IPS-15b (cell line): ENCODE measurements at regions not wholly inside any gene's neighbourhood (a gene's known extent, or its start where the extent isn't known, plus 50 kb on each side); places are given as distances from the start of the nearest gene placed in this dataset.

Source experiments
- H3K27me3 ChIP-seq: one replicate; pipeline ENCODE4 v1.6.1; 2013; ENCODE audit warnings: low read length; ENCODE audit not compliant: control insufficient read depth, insufficient read depth
- H3K36me3 ChIP-seq: one replicate; pipeline ENCODE4 v1.6.1; 2013; ENCODE audit warnings: low read length; ENCODE audit not compliant: control insufficient read depth, insufficient read depth
- H3K4me1 ChIP-seq: one replicate; pipeline ENCODE4 v1.6.1; 2013; ENCODE audit warnings: mild to moderate bottlenecking, low read length; ENCODE audit not compliant: control insufficient read depth, insufficient read depth
- H3K4me3 ChIP-seq: one replicate; pipeline ENCODE4 v1.5.1; 2013; ENCODE audit warnings: low read depth, low read length
- H3K9ac ChIP-seq: one replicate; pipeline ENCODE4 v1.6.1; 2013; ENCODE audit warnings: low read depth, mild to moderate bottlenecking, low read length
- H3K9me3 ChIP-seq: one replicate; pipeline ENCODE4 v1.6.1; 2013; ENCODE audit warnings: mild to moderate bottlenecking, low read length; ENCODE audit not compliant: control insufficient read depth, insufficient read depth

DNA sequence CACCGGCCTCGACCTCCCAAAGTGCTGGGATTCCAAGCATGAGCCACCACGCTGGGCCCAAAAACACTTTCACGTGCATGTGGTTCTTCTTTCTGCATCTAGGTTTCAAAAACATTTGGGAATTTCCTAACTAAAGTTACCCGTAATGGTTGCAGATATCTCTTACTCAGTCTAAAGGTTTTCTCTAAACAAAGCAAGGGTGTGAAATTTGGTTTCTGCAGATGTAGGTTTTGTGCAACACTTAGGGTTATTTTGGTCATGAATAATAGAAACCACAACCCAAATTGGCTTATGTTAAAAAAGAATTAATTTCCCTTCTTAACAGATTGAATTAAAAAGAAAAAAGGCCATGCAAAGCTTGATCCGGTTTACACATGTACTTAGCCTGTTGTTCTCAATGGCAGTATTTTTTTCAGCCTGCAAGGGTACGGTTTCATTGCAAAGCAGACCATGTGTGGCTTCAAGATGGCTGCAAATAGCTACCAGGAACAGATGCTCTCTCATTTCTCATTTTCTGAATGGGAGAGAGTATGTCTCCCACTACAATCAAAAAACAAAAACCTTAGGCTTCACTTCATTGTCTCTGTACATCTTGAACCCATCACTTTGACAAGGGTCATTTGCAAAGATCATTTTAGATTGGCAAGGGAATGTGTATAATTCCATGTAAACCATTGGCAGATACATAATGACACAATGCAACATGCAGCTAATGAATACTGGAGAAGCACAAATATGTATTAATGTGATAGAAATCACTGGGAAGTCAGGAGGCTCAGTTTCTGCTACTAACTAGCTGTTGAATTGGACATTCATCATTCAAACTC is 491.2 kb upstream of the FLRT2 start:
- no peaks in the 10 kb centered on the region for H3K4me1 ChIP-seq
- H3K9me3 ChIP-seq: no peaks in the 10 kb centered on the region
- H3K9ac ChIP-seq: no peak overlapping the region
- H3K36me3 ChIP-seq: no peaks in the 10 kb centered on the region
- no peaks in the 10 kb centered on the region for H3K27me3 ChIP-seq
- no peak overlapping the region for H3K4me3 ChIP-seq

- H3K36me3 ChIP-seq: no peaks in the 10 kb centered on the region
- H3K4me1 ChIP-seq: no peaks in the 10 kb centered on the region
- no peaks in the 10 kb centered on the region for H3K27me3 ChIP-seq
- H3K9ac ChIP-seq: no peak overlapping the region
- no peaks in the 10 kb centered on the region for H3K9me3 ChIP-seq
- no peak overlapping the region for H3K4me3 ChIP-seq
These were observed 490.7 kb upstream of the FLRT2 start for GRCh38 chr14:85039353-85039626.

GRCh38 chr14:85040046-85040685 is 489.8 kb upstream of the FLRT2 start:
- Histone ChIP-seq H3K4me1 (no peaks in the 10 kb centered on the region), H3K4me3 (no peak overlapping the region), H3K9ac (no peak overlapping the region), H3K36me3 (no peaks in the 10 kb centered on the region), H3K9me3 (no peaks in the 10 kb centered on the region), H3K27me3 (no peaks in the 10 kb centered on the region)

GRCh38 chr14:85041618-85042017 is 488.3 kb upstream of the FLRT2 start:
- H3K27me3 ChIP-seq: no peaks in the 10 kb centered on the region
- no peak overlapping the region for H3K4me3 ChIP-seq
- no peaks in the 10 kb centered on the region for H3K9me3 ChIP-seq
- no peak overlapping the region for H3K9ac ChIP-seq
- no peaks in the 10 kb centered on the region for H3K4me1 ChIP-seq
- no peaks in the 10 kb centered on the region for H3K36me3 ChIP-seq

DNA sequence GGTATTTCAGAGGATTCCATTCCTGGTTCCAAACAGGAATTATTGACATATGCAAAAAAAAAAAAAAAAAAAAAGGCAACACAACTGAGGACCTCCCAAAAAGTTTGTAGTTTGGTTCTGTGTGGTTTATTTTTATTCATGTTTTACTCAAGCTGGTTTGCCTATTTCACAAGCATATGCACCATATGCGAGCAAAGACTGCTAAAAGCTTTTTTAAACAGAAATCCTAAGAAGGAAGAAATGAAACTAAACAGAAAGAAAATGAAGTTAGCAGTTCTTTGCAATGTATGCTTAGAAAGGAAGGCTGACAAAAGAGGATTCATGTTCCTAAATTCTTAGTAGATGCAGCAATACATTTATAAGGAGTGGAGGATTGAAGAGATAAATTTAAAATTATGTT is 487.6 kb upstream of the FLRT2 start:
- no peak overlapping the region for H3K9ac ChIP-seq
- no peaks in the 10 kb centered on the region for H3K9me3 ChIP-seq
- H3K4me3 ChIP-seq: no peak overlapping the region
- H3K36me3 ChIP-seq: no peaks in the 10 kb centered on the region
- H3K27me3 ChIP-seq: no peaks in the 10 kb centered on the region
- H3K4me1 ChIP-seq: no peaks in the 10 kb centered on the region

- H3K4me1 ChIP-seq: no peaks in the 10 kb centered on the region
- H3K36me3 ChIP-seq: peaks cover 2% of the 10 kb centered on the region
- no peaks in the 10 kb centered on the region for H3K27me3 ChIP-seq
- peaks cover 9% of the 10 kb centered on the region for H3K9me3 ChIP-seq
- no peak overlapping the region for H3K9ac ChIP-seq
- H3K4me3 ChIP-seq: no peak overlapping the region
These were observed 479.8 kb upstream of the FLRT2 start for GRCh38 chr14:85050180-85050579.

GRCh38 chr14:85052646-85053045 is 477.3 kb upstream of the FLRT2 start:
- Histone ChIP-seq H3K27me3 (no peaks in the 10 kb centered on the region), H3K4me3 (no peak overlapping the region), H3K36me3 (peaks cover 2% of the 10 kb centered on the region)

DNA sequence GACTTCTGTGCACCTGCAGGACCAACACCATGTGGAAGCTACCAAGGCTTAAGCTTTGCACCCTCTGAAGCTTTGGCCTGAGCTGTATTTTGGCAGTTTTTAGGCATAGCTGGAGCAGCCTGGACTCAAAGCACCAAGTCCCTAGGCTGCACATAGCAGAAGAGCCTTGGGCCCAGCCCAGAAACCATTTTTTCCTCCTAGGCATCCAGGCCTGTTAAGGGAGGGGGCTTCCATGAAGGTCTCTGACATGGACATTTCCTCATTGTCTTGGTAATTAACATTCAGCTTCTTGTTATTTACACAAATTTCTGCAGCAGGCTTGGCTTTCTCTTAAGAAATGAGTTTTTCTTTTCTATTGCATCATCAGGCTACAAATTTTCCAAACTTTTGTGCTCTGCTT is 475.8 kb upstream of the FLRT2 start:
- H3K4me1 ChIP-seq: no peaks in the 10 kb centered on the region
- peaks cover 2% of the 10 kb centered on the region for H3K36me3 ChIP-seq
- no peak overlapping the region for H3K9ac ChIP-seq
- H3K4me3 ChIP-seq: no peak overlapping the region
- no peaks in the 10 kb centered on the region for H3K27me3 ChIP-seq
- peaks cover 12% of the 10 kb centered on the region for H3K9me3 ChIP-seq

More at GRCh38 chr14:85052646-85053045, 477.3 kb upstream of the FLRT2 start:
- H3K9ac ChIP-seq: no peak overlapping the region
- no peaks in the 10 kb centered on the region for H3K4me1 ChIP-seq
- H3K9me3 ChIP-seq: peaks cover 12% of the 10 kb centered on the region

DNA sequence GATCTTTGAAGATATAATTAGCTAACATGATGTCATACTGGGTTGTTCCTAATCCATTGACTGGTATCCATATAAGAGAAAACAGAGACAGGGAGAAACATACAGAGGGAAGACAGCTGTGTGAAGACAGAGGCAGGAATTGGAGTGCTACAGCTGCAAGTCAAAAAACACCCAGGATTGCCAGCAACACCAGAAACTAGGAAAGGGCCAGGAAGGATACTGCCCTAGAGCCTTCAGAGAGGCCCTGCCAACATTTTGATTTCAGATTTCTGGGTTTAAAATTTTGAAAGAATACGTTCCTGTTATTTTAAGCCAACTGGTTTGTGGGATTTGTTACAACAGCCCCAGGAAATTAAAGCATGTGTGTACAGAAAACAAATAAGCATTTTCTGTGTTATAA is 473.7 kb upstream of the FLRT2 start:
- peaks cover 2% of the 10 kb centered on the region for H3K36me3 ChIP-seq
- H3K9me3 ChIP-seq: peaks cover 12% of the 10 kb centered on the region
- no peak overlapping the region for H3K4me3 ChIP-seq
- no peaks in the 10 kb centered on the region for H3K27me3 ChIP-seq
- H3K4me1 ChIP-seq: no peaks in the 10 kb centered on the region
- H3K9ac ChIP-seq: no peak overlapping the region

- Histone ChIP-seq H3K9me3 (peaks cover 12% of the 10 kb centered on the region), H3K9ac (no peak overlapping the region), H3K36me3 (peaks cover 2% of the 10 kb centered on the region), H3K4me1 (no peaks in the 10 kb centered on the region), H3K4me3 (no peak overlapping the region), H3K27me3 (no peaks in the 10 kb centered on the region)
These were observed 472.7 kb upstream of the FLRT2 start for GRCh38 chr14:85057221-85057620.

DNA sequence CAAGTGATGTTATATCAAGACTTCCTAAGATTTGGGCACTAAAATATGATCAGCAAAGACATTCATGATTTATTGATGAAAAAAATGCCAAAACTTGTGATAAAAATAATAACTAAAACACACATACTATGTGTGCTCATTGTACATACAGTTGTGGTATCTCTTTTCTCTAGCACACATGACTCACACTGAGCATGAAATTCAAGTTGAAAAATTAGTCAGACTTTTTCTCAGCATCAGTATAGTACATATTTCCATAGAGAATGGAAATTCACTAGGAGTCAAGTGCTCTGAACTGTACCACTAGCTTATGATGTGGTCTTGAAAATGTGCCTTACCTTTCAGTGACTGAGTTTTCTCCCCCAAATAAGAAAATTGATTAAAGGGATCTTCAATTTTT is 471.8 kb upstream of the FLRT2 start:
- Histone ChIP-seq H3K36me3 (peaks cover 2% of the 10 kb centered on the region), H3K9me3 (peaks cover 12% of the 10 kb centered on the region), H3K9ac (no peak overlapping the region), H3K27me3 (no peaks in the 10 kb centered on the region), H3K4me1 (no peaks in the 10 kb centered on the region), H3K4me3 (no peak overlapping the region)

DNA sequence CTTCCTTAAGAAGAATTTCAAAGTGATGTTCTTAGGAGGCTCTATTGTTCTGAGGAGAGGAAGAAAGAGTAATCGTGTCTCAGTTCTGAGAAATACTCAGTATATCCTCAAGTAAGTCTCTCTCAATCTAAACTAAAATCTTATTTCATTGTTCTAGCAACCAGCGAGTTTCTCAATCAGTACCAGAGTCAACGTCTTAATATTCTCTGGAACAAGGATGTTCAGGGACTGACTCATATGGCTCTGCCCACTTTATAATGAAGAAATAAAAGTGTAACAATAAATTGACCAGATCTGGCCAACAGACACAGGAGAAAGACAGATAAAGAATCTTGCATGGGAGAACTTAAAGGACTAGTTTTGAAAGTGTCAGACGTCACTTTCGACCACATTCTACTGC is 469.8 kb upstream of the FLRT2 start:
- H3K9me3 ChIP-seq: peaks cover 4% of the 10 kb centered on the region
- H3K27me3 ChIP-seq: no peaks in the 10 kb centered on the region
- H3K36me3 ChIP-seq: no peaks in the 10 kb centered on the region
- no peak overlapping the region for H3K4me3 ChIP-seq
- H3K4me1 ChIP-seq: no peaks in the 10 kb centered on the region
- H3K9ac ChIP-seq: no peak overlapping the region
